ENCODE measurements at regions not wholly inside any gene's neighbourhood (a gene's known extent, or its start where the extent isn't known, plus 50 kb on each side); places are given as distances from the start of the nearest gene placed in this dataset.

GRCh38 chr4:43512253-43512652, 619.7 kb downstream of the GRXCR1 start:
- no peak for TF ChIP-seq YY1 (IDR thresholded peaks at IDR 0.05; ENCODE audit: insufficient read depth, insufficient read length)
- TF ChIP-seq ZNF274 (IDR thresholded peaks at IDR 0.05; ENCODE audit: low read depth, low read length) = no peak
- no peak for TF ChIP-seq SUZ12 (IDR thresholded peaks at IDR 0.05; ENCODE audit: extremely low read depth, insufficient read depth, insufficient read length)
